H1 (cell line): ENCODE measurements at regions not wholly inside any gene's neighbourhood (a gene's known extent, or its start where the extent isn't known, plus 50 kb on each side); places are given as distances from the start of the nearest gene placed in this dataset.

Experiments
- CTCF ChIA-PET: fragments of 300-600 bp; sonication (Branson Sonifier 250); formaldehyde crosslinking; loops from one replicate; lab custom pipeline; 2021; ENCODE audit not compliant: partially characterized antibody; lab: Charles Lee
- POLR2A ChIA-PET: fragments of 300-600 bp; sonication (Branson Sonifier 250); formaldehyde crosslinking; loops from one replicate; lab custom pipeline; 2021; ENCODE audit warnings: inconsistent platforms; ENCODE audit not compliant: partially characterized antibody; lab: Charles Lee
- DNase-seq, 2 experiments: peaks; one replicate each; pipeline versions ENCODE4 v3.0.0 to v3.0.0-alpha.2; 2010 to 2022; ENCODE audit warnings: low spot score in 2 of 2, low read depth in 1 of 2, mixed read lengths in 1 of 2
- FAIRE-seq: peaks from 2 replicates; lab custom pipeline; 2011; peaks lifted over from hg19 to GRCh38; lab: Jason Lieb, UNC
- H2AFZ ChIP-seq: 2 replicates; pipeline ENCODE4 v1.8.1; 2012; ENCODE audit warnings: low read length, inconsistent platforms
- H2AK5ac ChIP-seq: 2 replicates; pipeline ENCODE4 v1.6.1; 2013; ENCODE audit warnings: low read depth, low read length
- H2BK120ac ChIP-seq: replicated peaks from 2 replicates; pipeline ENCODE3; 2013; ENCODE audit warnings: low read depth, low read length, inconsistent platforms
- H2BK12ac ChIP-seq: 2 replicates; pipeline ENCODE4 v1.6.1; 2013; ENCODE audit warnings: low read depth, low read length
- H2BK15ac ChIP-seq: 2 replicates; pipeline ENCODE4 v1.6.1; 2013; ENCODE audit warnings: low read length
- H2BK20ac ChIP-seq: 2 replicates; pipeline ENCODE4 v1.6.1; 2013; ENCODE audit warnings: low read length
- H2BK5ac ChIP-seq: 2 replicates; pipeline ENCODE4 v1.6.1; 2013; ENCODE audit warnings: low read depth, low read length
- H3K14ac ChIP-seq: 2 replicates; pipeline ENCODE4 v1.6.1; 2013; ENCODE audit warnings: inconsistent platforms; ENCODE audit not compliant: insufficient read length
- H3K18ac ChIP-seq: 2 replicates; pipeline ENCODE4 v1.6.1; 2013; ENCODE audit warnings: low read length; ENCODE audit errors: extremely low read depth
- H3K23ac ChIP-seq: 2 replicates; pipeline ENCODE4 v1.6.1; 2013; ENCODE audit warnings: inconsistent platforms; ENCODE audit not compliant: insufficient read length
- H3K23me2 ChIP-seq: 2 replicates; pipeline ENCODE4 v1.6.1; 2013; ENCODE audit warnings: low read depth, low read length
- H3K27ac ChIP-seq: 2 replicates; pipeline ENCODE4 v1.6.1; 2011; ENCODE audit warnings: low read depth, low read length, inconsistent platforms
- H3K27me3 ChIP-seq, 4 experiments: replicated peaks in 1 of 4; 1 replicate in 1 of 4; 2 replicates in 3 of 4; pipeline versions ENCODE4 v1.6.1 to v1.8.1; 2011 to 2013; ENCODE audit warnings: low read length in 3 of 4, mild to moderate bottlenecking in 3 of 4, inconsistent platforms in 2 of 4, mixed read lengths in 2 of 4, moderate library complexity in 1 of 4; ENCODE audit not compliant: control insufficient read depth in 3 of 4, insufficient read depth in 3 of 4; ENCODE audit errors: extremely low read depth in 1 of 4
- H3K36me3 ChIP-seq, 4 experiments: 2 replicates each; pipeline versions ENCODE4 v1.6.1 to v1.8.1; 2011 to 2013; ENCODE audit warnings: mild to moderate bottlenecking in 4 of 4, low read length in 3 of 4, moderate library complexity in 2 of 4, control low read depth in 1 of 4, inconsistent platforms in 1 of 4; ENCODE audit not compliant: insufficient read depth in 4 of 4, control insufficient read depth in 2 of 4
- H3K4ac ChIP-seq: replicated peaks from 2 replicates; pipeline ENCODE3; 2013; ENCODE audit warnings: low read length, low read depth, mixed read lengths, inconsistent platforms; ENCODE audit not compliant: insufficient read length
- H3K4me1 ChIP-seq, 4 experiments: replicated peaks in 1 of 4; 1 replicate in 1 of 4; 2 replicates in 3 of 4; pipeline versions ENCODE4 v1.6.1 to v1.8.1; 2011 to 2013; ENCODE audit warnings: low read length in 3 of 4, inconsistent platforms in 2 of 4, mixed read lengths in 1 of 4; ENCODE audit not compliant: insufficient read depth in 4 of 4, control insufficient read depth in 3 of 4
- H3K4me2 ChIP-seq, 2 experiments: 2 replicates each; pipeline versions ENCODE4 v1.6.1 to v1.8.1; 2011 to 2013; ENCODE audit warnings: low read depth in 2 of 2, low read length in 2 of 2, control low read depth in 1 of 2, inconsistent platforms in 1 of 2, mild to moderate bottlenecking in 1 of 2; ENCODE audit not compliant: insufficient read depth in 1 of 2
- H3K4me3 ChIP-seq, 4 experiments: fragments of 200-600, 300-600 bp in 1 of 4; sonication (generic), shearing (Covaris generic), sonication (Bioruptor Twin) in 1 of 4; 2 replicates each; pipeline versions ENCODE4 v1.5.1 to v1.8.1; 2011 to 2016; ENCODE audit warnings: low read length in 4 of 4, low read depth in 3 of 4, control low read depth in 2 of 4, inconsistent platforms in 2 of 4, mild to moderate bottlenecking in 2 of 4, mixed read lengths in 1 of 4, moderate library complexity in 1 of 4; ENCODE audit not compliant: insufficient read depth in 2 of 4; ENCODE audit errors: extremely low read depth in 1 of 4
- H3K56ac ChIP-seq: replicated peaks from 2 replicates; pipeline ENCODE3; 2013; ENCODE audit warnings: low read depth, mild to moderate bottlenecking, mixed read lengths, low read length, inconsistent platforms; ENCODE audit not compliant: insufficient read length
- H3K79me1 ChIP-seq: 2 replicates; pipeline ENCODE4 v1.6.1; 2013; ENCODE audit warnings: low read depth, low read length, control low read depth
- H3K79me2 ChIP-seq, 2 experiments: 2 replicates each; pipeline versions ENCODE4 v1.6.1 to v1.8.1; 2012 to 2013; ENCODE audit warnings: low read length in 2 of 2, mild to moderate bottlenecking in 2 of 2, inconsistent platforms in 1 of 2; ENCODE audit not compliant: insufficient read depth in 2 of 2, control insufficient read depth in 1 of 2
- H3K9ac ChIP-seq, 4 experiments: replicated peaks in 1 of 4; 1 replicate in 1 of 4; 2 replicates in 3 of 4; pipeline versions ENCODE4 v1.6.1 to v1.8.1; 2011 to 2013; ENCODE audit warnings: low read depth in 3 of 4, low read length in 3 of 4, control low read depth in 2 of 4, mild to moderate bottlenecking in 2 of 4, moderate library complexity in 2 of 4, inconsistent platforms in 1 of 4; ENCODE audit errors: extremely low read depth in 1 of 4
- H3K9me3 ChIP-seq, 2 experiments: 2 replicates each; pipeline versions ENCODE4 v1.6.1 to v1.8.1; 2012 to 2013; ENCODE audit warnings: mild to moderate bottlenecking in 2 of 2, moderate library complexity in 2 of 2, control low read depth in 1 of 2, inconsistent platforms in 1 of 2, low read depth in 1 of 2, low read length in 1 of 2, mixed read lengths in 1 of 2; ENCODE audit not compliant: insufficient read depth in 2 of 2
- H4K20me1 ChIP-seq, 2 experiments: replicated peaks in 1 of 2; 2 replicates each; pipeline versions ENCODE3 to v1.8.1; 2011 to 2013; ENCODE audit warnings: inconsistent platforms in 2 of 2, low read length in 2 of 2, mild to moderate bottlenecking in 1 of 2; ENCODE audit not compliant: insufficient read depth in 2 of 2, control insufficient read depth in 1 of 2
- H4K5ac ChIP-seq: 2 replicates; pipeline ENCODE4 v1.6.1; 2013; ENCODE audit warnings: low read length, low read depth, mixed read lengths, inconsistent platforms; ENCODE audit not compliant: insufficient read length
- H4K8ac ChIP-seq: 2 replicates; pipeline ENCODE4 v1.8.0; 2013; ENCODE audit warnings: mild to moderate bottlenecking, moderate library complexity, low read length, inconsistent platforms; ENCODE audit not compliant: insufficient read depth; ENCODE audit errors: extremely low read depth
- H4K91ac ChIP-seq: replicated peaks from 2 replicates; pipeline ENCODE3; 2013; ENCODE audit warnings: low read length, mixed read lengths, inconsistent platforms; ENCODE audit not compliant: insufficient read length
- ASH2L ChIP-seq: fragments of 200-600, 300-600 bp; sonication (generic); IDR thresholded peaks from one replicate; pipeline ENCODE4 v1.7.1; 2017; ENCODE audit warnings: low read length
- CBX8 ChIP-seq: fragments of 300-800, 300-1000 bp; sonication (generic); IDR thresholded peaks from 2 replicates; pipeline ENCODE4 v1.7.1; 2016; ENCODE audit warnings: low read depth, low read length, borderline replicate concordance
- CREB1 ChIP-seq: IDR thresholded peaks from 2 replicates; pipeline ENCODE4 v1.6.1; 2012; ENCODE audit warnings: inconsistent platforms
- HDAC6 ChIP-seq: IDR thresholded peaks from one replicate; pipeline ENCODE4 v1.7.1; 2012; ENCODE audit warnings: low read depth, mild to moderate bottlenecking, inconsistent platforms, low read length, moderate library complexity
- JUN ChIP-seq: IDR thresholded peaks from 2 replicates; pipeline ENCODE4 v1.6.1; 2011; ENCODE audit warnings: low read depth, mild to moderate bottlenecking, improper control_type of control experiment, low read length
- PHF8 ChIP-seq: fragments of 200-600 bp; sonication (generic); conservative IDR thresholded peaks from 2 replicates; pipeline ENCODE4 v1.7.1; 2012; ENCODE audit warnings: low read depth, mild to moderate bottlenecking, inconsistent platforms, low read length, moderate library complexity
- POLR2AphosphoS5 ChIP-seq: IDR thresholded peaks from 2 replicates; pipeline ENCODE4 v1.6.1; 2011; ENCODE audit warnings: low read depth, low read length
- RNF2 ChIP-seq: fragments of 200-900, 300-1000 bp; sonication (generic); IDR thresholded peaks from 2 replicates; pipeline ENCODE4 v1.7.1; 2016; ENCODE audit warnings: borderline replicate concordance, low read depth, mild to moderate bottlenecking, antibody characterized with exemption, low read length; ENCODE audit not compliant: poor library complexity, severe bottlenecking; ENCODE audit errors: missing control alignments
- SP4 ChIP-seq: IDR thresholded peaks from 2 replicates; pipeline ENCODE4 v1.6.1; 2012; ENCODE audit warnings: low read length, inconsistent platforms
- TAF1 ChIP-seq: IDR thresholded peaks from 2 replicates; pipeline ENCODE4 v1.6.1; 2011; ENCODE audit warnings: mild to moderate bottlenecking, low read depth, low read length
- WGBS, 2 experiments: shearing (Covaris generic) in 1 of 2; methylation state at CpG; one replicate each; pipeline versions ENCODE4 v1.1.6 to v1.1.7; 2013 to 2015; ENCODE audit warnings: low lambda C conversion rate in 2 of 2, mixed read lengths in 2 of 2, inconsistent platforms in 1 of 2, low coverage in 1 of 2, missing lambda C conversion rate in 1 of 2; ENCODE audit not compliant: insufficient replicate concordance in 2 of 2, insufficient coverage in 1 of 2, insufficient read length in 1 of 2; ENCODE audit errors: extremely low coverage in 1 of 2, missing lambda C conversion rate in 1 of 2; 5-methylcytosine and 5-hydroxymethylcytosine counted together
- TF ChIP-seq, protein P1 (sequence below), 3 experiments: IDR thresholded peaks; 1 replicate in 2 of 3; 2 replicates in 1 of 3; pipeline versions ENCODE4 v1.5.1 to v1.6.1; 2011; ENCODE audit warnings: low read length in 3 of 3, mild to moderate bottlenecking in 3 of 3, inconsistent platforms in 2 of 3, low read depth in 1 of 3, moderate library complexity in 1 of 3; ENCODE audit not compliant: insufficient read depth in 1 of 3; ENCODE audit errors: control extremely low read depth in 1 of 3

GRCh38 chr2:83522891-83523493 lies 936.1 kb downstream of the SUCLG1 start:
- POLR2A ChIA-PET: no interaction called here
- WGBS, 2 experiments: 92% methylated on average over 4 of the region's 4 CpGs; no CpG with 5 or more reads in 1 of the 2 experiments
- DNase-seq: no peak
- no peak for TF ChIP-seq ASH2L
- TF ChIP-seq JUN: no peak
- TF ChIP-seq PHF8: no peak
- no peak for TF ChIP-seq HDAC6
- no peak for TF ChIP-seq RNF2
- no peak for TF ChIP-seq SP4
- no peak for TF ChIP-seq CBX8
- TF ChIP-seq TAF1: no peak
- TF ChIP-seq, protein P1, sequence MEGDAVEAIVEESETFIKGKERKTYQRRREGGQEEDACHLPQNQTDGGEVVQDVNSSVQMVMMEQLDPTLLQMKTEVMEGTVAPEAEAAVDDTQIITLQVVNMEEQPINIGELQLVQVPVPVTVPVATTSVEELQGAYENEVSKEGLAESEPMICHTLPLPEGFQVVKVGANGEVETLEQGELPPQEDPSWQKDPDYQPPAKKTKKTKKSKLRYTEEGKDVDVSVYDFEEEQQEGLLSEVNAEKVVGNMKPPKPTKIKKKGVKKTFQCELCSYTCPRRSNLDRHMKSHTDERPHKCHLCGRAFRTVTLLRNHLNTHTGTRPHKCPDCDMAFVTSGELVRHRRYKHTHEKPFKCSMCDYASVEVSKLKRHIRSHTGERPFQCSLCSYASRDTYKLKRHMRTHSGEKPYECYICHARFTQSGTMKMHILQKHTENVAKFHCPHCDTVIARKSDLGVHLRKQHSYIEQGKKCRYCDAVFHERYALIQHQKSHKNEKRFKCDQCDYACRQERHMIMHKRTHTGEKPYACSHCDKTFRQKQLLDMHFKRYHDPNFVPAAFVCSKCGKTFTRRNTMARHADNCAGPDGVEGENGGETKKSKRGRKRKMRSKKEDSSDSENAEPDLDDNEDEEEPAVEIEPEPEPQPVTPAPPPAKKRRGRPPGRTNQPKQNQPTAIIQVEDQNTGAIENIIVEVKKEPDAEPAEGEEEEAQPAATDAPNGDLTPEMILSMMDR (IDR thresholded peaks at IDR 0.05; ENCODE audit: control extremely low read depth in 1 of 3, insufficient read depth in 1 of 3, low read depth in 1 of 3, low read length in 3 of 3): no peak
- no peak for TF ChIP-seq POLR2AphosphoS5
- no peak for TF ChIP-seq CREB1

More at GRCh38 chr2:83522891-83523493, 936.1 kb downstream of the SUCLG1 start:
- Histone ChIP-seq H3K79me2 (no peaks in the 10 kb centered on the region), H2BK120ac (no peak overlapping the region), H2BK15ac (no peak overlapping the region), H3K27ac (no peak overlapping the region), H4K8ac (no peak overlapping the region), H3K18ac (no peak overlapping the region), H3K4me1 (no peaks in the 10 kb centered on the region), H3K36me3 (no peaks in the 10 kb centered on the region), H3K27me3 (peaks cover 0 to 1% (median 0%) of the 10 kb centered on the region in 4 experiments; a peak in 1 of 7 replicates), H3K4me2 (no peak overlapping the region), H2AK5ac (no peak overlapping the region), H3K9ac (no peak overlapping the region), H4K20me1 (no peaks in the 10 kb centered on the region), H4K5ac (no peak overlapping the region), H3K4ac (no peak overlapping the region), H2BK20ac (no peak overlapping the region), H2AFZ (no peak overlapping the region), H4K91ac (no peak overlapping the region), H3K23ac (no peak overlapping the region), H3K23me2 (no peaks in the 10 kb centered on the region; the same call in 1 of the 2 replicates), H3K56ac (no peak overlapping the region), H3K4me3 (no peak overlapping the region), H2BK12ac (no peak overlapping the region), H3K79me1 (no peaks in the 10 kb centered on the region), H2BK5ac (no peak overlapping the region), H3K9me3 (peaks cover 0 to 6% of the 10 kb centered on the region in 2 experiments; a peak in 1 of 4 replicates), H3K14ac (no peak overlapping the region)
- CTCF ChIA-PET: no interaction called here
- FAIRE-seq: no peak
